Activated T-cell treated with anti-CD3 and anti-CD28 coated beads, Interleukin-2, amount 50 U/mL, for 48 hours (primary cell): ENCODE measurements at regions not wholly inside any gene's neighbourhood (a gene's known extent, or its start where the extent isn't known, plus 50 kb on each side); places are given as distances from the start of the nearest gene placed in this dataset.

ENCODE experiments used
- DNase-seq, 2 experiments: peaks; one replicate each; pipeline ENCODE4 v3.0.0-alpha.2; 2020

GRCh38 chr15:37586011-37586583, 348.3 kb upstream of the TMCO5A start:
- DNase-seq, result no peak

GRCh38 chr15:37586976-37587375, 347.5 kb upstream of the TMCO5A start:
- no peak for DNase-seq

- DNase-seq, result no peak
Observed at GRCh38 chr15:37594417-37594816, 340.0 kb upstream of the TMCO5A start.

GRCh38 chr15:37595426-37595970, 338.9 kb upstream of the TMCO5A start:
- DNase-seq, result no peak

- DNase-seq, result no peak
Observed at GRCh38 chr15:37599156-37599555, 335.3 kb upstream of the TMCO5A start.

GRCh38 chr15:37616215-37616614, 318.2 kb upstream of the TMCO5A start:
- no peak for DNase-seq

GRCh38 chr15:37618353-37618752, 316.1 kb upstream of the TMCO5A start:
- DNase-seq, result no peak

- no peak for DNase-seq
Observed at GRCh38 chr15:37619358-37620042, 314.9 kb upstream of the TMCO5A start.

- no peak for DNase-seq
Observed at GRCh38 chr15:37625576-37625975, 308.9 kb upstream of the TMCO5A start.

- no peak for DNase-seq
Observed at GRCh38 chr15:37628507-37628906, 305.9 kb upstream of the TMCO5A start.

GRCh38 chr15:37636736-37637135, 297.7 kb upstream of the TMCO5A start:
- no peak for DNase-seq

- no peak for DNase-seq
Observed at GRCh38 chr15:37638116-37638515, 296.3 kb upstream of the TMCO5A start.

GRCh38 chr15:37638691-37639090, 295.7 kb upstream of the TMCO5A start:
- DNase-seq, result no peak

GRCh38 chr15:37652646-37653417, 281.6 kb upstream of the TMCO5A start:
- no peak for DNase-seq

- DNase-seq, result no peak
Observed at GRCh38 chr15:37678124-37678523, 256.3 kb upstream of the TMCO5A start.

- no peak for DNase-seq
Observed at GRCh38 chr15:37679627-37680026, 254.8 kb upstream of the TMCO5A start.

- DNase-seq, result no peak
Observed at GRCh38 chr15:37682304-37682703, 252.1 kb upstream of the TMCO5A start.

- no peak for DNase-seq
Observed at GRCh38 chr15:37691911-37692310, 242.5 kb upstream of the TMCO5A start.

- DNase-seq, result no peak
Observed at GRCh38 chr15:37693926-37694325, 240.5 kb upstream of the TMCO5A start.

- DNase-seq, result no peak
Observed at GRCh38 chr15:37695719-37696118, 238.7 kb upstream of the TMCO5A start.

- DNase-seq, result no peak
Observed at GRCh38 chr15:37698679-37699078, 235.8 kb upstream of the TMCO5A start.

- no peak for DNase-seq
Observed at GRCh38 chr15:37701230-37701629, 233.2 kb upstream of the TMCO5A start.

- no peak for DNase-seq
Observed at GRCh38 chr15:37709669-37710068, 224.8 kb upstream of the TMCO5A start.

GRCh38 chr15:37715101-37715500, 219.3 kb upstream of the TMCO5A start:
- DNase-seq, result no peak
